ENCODE measurements at regions not wholly inside any gene's neighbourhood (a gene's known extent, or its start where the extent isn't known, plus 50 kb on each side); places are given as distances from the start of the nearest gene placed in this dataset.

DNA sequence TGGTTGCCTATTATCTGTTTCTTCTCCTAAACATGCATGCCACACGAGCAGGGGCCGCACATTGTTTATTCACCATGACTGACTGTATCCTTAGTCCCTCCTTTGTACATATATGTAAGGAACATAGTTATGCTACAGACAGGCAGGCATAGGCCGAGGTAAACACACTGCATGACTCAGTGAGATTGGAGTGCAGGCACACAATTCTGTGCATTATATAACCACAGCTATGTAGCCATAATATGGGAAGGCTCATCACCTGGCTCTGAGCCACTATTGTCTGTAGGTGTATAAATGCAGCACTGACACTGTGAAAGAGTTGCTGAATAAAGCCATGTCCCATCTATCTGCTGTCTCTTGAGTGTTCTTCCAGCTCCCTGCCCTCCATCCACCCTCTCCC is 431.6 kb downstream of the IDS start:
- Histone ChIP-seq H3K27me3 (replicated peaks in 1 of 2; ENCODE audit: control insufficient read depth in 2 of 2, insufficient read depth in 2 of 2, low read length in 1 of 2) (no peaks in the 10 kb centered on the region), H3K79me2 (ENCODE audit: control insufficient read depth, insufficient read depth, low read length) (no peaks in the 10 kb centered on the region), H3K36me3 (ENCODE audit: control insufficient read depth in 2 of 2, insufficient read depth in 2 of 2, low read length in 1 of 2) (no peaks in the 10 kb centered on the region), H2AFZ (ENCODE audit: control insufficient read depth, low read depth, low read length) (no peak overlapping the region), H3K27ac (ENCODE audit: control insufficient read depth, insufficient read depth) (no peak overlapping the region), H4K20me1 (ENCODE audit: control insufficient read depth, insufficient read depth) (no peaks in the 10 kb centered on the region), H3K9me3 (replicated peaks; ENCODE audit: control insufficient read depth, insufficient read depth, low read length) (no peaks in the 10 kb centered on the region; the same call in 2 of the 3 replicates), H3K4me1 (ENCODE audit: control insufficient read depth, insufficient read depth, low read length) (no peaks in the 10 kb centered on the region), H3K4me3 (no peak overlapping the region), H3K9ac (ENCODE audit: control insufficient read depth, insufficient read depth, low read length) (no peak overlapping the region), H3K4me2 (ENCODE audit: control insufficient read depth, insufficient read depth) (no peak overlapping the region)
- CTCF ChIA-PET = interaction anchor here (0.9 to 1.6 kb wide), 4 partner anchors 9 to 26 kb away, joined by 3 read pairs; no protein-coding TSS in a partner anchor
- FAIRE-seq (no peak), DNase-seq (ENCODE audit: low read depth, low spot score) (no peak), ATAC-seq (no peak)
- no TSS peak for BruUV-seq (replicated peaks)
- SMC1A ChIA-PET (ENCODE audit: uncharacterized antibody, unreplicated experiment) = interaction anchor here (0.9 to 1.0 kb wide), 2 partner anchors 9 to 44 kb away, joined by 3 to 4 read pairs; no protein-coding TSS in a partner anchor
- no peak for TF ChIP-seq SMAD5 (IDR thresholded peaks at IDR 0.05; ENCODE audit: low read depth)
- no peak for TF ChIP-seq ASH2L (IDR thresholded peaks at IDR 0.05; ENCODE audit: borderline replicate concordance, low read depth)
- TF ChIP-seq BHLHE40 (IDR thresholded peaks at IDR 0.05; ENCODE audit: borderline replicate concordance in 1 of 2, low read depth in 2 of 2, low read length in 1 of 2) = no peak
- no peak for TF ChIP-seq SP1 (IDR thresholded peaks at IDR 0.05; ENCODE audit: low read depth, low read length)
- no peak for TF ChIP-seq NRF1 (conservative IDR thresholded peaks at IDR 0.05; ENCODE audit: low read depth, low read length)
- TF ChIP-seq STAT3 (IDR thresholded peaks at IDR 0.05; ENCODE audit: low read depth, low read length) = no peak
- TF ChIP-seq HSF1 (IDR thresholded peaks at IDR 0.05; ENCODE audit: low read depth, low read length) = no peak
- TF ChIP-seq KLF5 (IDR thresholded peaks at IDR 0.05; ENCODE audit: partially characterized antibody) = no peak
- no peak for TF ChIP-seq WRNIP1 (IDR thresholded peaks at IDR 0.05; ENCODE audit: borderline replicate concordance, low read depth, low read length)
- no peak for TF ChIP-seq SUPT20H (IDR thresholded peaks at IDR 0.05; ENCODE audit: borderline replicate concordance, control insufficient read depth, low read depth, low read length)
- TF ChIP-seq, protein P1, sequence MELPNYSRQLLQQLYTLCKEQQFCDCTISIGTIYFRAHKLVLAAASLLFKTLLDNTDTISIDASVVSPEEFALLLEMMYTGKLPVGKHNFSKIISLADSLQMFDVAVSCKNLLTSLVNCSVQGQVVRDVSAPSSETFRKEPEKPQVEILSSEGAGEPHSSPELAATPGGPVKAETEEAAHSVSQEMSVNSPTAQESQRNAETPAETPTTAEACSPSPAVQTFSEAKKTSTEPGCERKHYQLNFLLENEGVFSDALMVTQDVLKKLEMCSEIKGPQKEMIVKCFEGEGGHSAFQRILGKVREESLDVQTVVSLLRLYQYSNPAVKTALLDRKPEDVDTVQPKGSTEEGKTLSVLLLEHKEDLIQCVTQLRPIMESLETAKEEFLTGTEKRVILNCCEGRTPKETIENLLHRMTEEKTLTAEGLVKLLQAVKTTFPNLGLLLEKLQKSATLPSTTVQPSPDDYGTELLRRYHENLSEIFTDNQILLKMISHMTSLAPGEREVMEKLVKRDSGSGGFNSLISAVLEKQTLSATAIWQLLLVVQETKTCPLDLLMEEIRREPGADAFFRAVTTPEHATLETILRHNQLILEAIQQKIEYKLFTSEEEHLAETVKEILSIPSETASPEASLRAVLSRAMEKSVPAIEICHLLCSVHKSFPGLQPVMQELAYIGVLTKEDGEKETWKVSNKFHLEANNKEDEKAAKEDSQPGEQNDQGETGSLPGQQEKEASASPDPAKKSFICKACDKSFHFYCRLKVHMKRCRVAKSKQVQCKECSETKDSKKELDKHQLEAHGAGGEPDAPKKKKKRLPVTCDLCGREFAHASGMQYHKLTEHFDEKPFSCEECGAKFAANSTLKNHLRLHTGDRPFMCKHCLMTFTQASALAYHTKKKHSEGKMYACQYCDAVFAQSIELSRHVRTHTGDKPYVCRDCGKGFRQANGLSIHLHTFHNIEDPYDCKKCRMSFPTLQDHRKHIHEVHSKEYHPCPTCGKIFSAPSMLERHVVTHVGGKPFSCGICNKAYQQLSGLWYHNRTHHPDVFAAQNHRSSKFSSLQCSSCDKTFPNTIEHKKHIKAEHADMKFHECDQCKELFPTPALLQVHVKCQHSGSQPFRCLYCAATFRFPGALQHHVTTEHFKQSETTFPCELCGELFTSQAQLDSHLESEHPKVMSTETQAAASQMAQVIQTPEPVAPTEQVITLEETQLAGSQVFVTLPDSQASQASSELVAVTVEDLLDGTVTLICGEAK (IDR thresholded peaks at IDR 0.05; ENCODE audit: borderline replicate concordance) = no peak
- in situ Hi-C loops (cut with MboI) = no loop called here
- intact Hi-C loops (cut with micrococcal nuclease; ENCODE audit: unreplicated experiment) = no loop called here
- RAD21 ChIA-PET (ENCODE audit: unreplicated experiment) = interaction anchor here (0.9 kb wide), 1 partner anchor 10 kb away, joined by 3 read pairs; no protein-coding TSS in a partner anchor
- POLR2A ChIA-PET = no interaction called here
- WGBS (ENCODE audit: insufficient coverage, insufficient replicate concordance, low lambda C conversion rate, missing lambda C conversion rate) = 4% methylated on average over 3 of the region's 3 CpGs

All from GM12878 (cell line).